Thyroid gland (tissue), 4 donors: ENCODE measurements at regions not wholly inside any gene's neighbourhood (a gene's known extent, or its start where the extent isn't known, plus 50 kb on each side); places are given as distances from the start of the nearest gene placed in this dataset.

ENCODE experiments used
- POLR2A ChIP-seq, 2 donors: fragments of 450-650 bp; IDR thresholded peaks; one replicate each; pipeline ENCODE4 v1.6.1; 2017; ENCODE audit warnings: antibody characterized with exemption in 2 of 2, mild to moderate bottlenecking in 2 of 2, moderate library complexity in 1 of 2
- TF ChIP-seq, protein P1 (sequence below), 6 experiments: fragments of 200-600 bp in 3 of 6; fragments of 450-650 bp in 3 of 6; sonication (generic) in 3 of 6; IDR thresholded peaks; one replicate each; pipeline ENCODE4 v1.5.1; 2016 to 2019; ENCODE audit warnings: antibody characterized with exemption in 6 of 6, mild to moderate bottlenecking in 2 of 6, inconsistent platforms in 1 of 6, moderate library complexity in 1 of 6

DNA sequence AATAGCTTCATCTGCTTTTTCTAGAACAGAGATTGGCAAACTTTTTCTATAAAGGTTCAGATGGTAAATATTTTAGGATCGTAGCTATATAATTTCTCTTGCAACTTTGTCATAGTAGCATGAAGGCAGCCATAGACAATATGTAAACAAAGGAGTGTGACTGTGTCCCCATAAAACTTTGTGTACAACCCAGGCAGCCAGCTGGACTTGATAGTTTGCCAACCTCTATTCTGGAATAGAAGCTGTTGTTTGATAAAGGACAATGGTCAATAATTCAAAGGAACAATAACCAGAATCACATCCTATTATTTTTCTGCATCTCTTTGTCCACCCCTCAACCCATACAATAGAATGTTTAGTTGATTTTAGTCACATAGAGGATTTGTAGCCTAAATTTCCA is 286.7 kb downstream of the LMX1A start:
- TF ChIP-seq, protein P1, sequence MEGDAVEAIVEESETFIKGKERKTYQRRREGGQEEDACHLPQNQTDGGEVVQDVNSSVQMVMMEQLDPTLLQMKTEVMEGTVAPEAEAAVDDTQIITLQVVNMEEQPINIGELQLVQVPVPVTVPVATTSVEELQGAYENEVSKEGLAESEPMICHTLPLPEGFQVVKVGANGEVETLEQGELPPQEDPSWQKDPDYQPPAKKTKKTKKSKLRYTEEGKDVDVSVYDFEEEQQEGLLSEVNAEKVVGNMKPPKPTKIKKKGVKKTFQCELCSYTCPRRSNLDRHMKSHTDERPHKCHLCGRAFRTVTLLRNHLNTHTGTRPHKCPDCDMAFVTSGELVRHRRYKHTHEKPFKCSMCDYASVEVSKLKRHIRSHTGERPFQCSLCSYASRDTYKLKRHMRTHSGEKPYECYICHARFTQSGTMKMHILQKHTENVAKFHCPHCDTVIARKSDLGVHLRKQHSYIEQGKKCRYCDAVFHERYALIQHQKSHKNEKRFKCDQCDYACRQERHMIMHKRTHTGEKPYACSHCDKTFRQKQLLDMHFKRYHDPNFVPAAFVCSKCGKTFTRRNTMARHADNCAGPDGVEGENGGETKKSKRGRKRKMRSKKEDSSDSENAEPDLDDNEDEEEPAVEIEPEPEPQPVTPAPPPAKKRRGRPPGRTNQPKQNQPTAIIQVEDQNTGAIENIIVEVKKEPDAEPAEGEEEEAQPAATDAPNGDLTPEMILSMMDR (IDR thresholded peaks at IDR 0.05): no peak
- TF ChIP-seq POLR2A (IDR thresholded peaks at IDR 0.05): no peak
